ENCODE measurements at regions not wholly inside any gene's neighbourhood (a gene's known extent, or its start where the extent isn't known, plus 50 kb on each side); places are given as distances from the start of the nearest gene placed in this dataset.

DNA sequence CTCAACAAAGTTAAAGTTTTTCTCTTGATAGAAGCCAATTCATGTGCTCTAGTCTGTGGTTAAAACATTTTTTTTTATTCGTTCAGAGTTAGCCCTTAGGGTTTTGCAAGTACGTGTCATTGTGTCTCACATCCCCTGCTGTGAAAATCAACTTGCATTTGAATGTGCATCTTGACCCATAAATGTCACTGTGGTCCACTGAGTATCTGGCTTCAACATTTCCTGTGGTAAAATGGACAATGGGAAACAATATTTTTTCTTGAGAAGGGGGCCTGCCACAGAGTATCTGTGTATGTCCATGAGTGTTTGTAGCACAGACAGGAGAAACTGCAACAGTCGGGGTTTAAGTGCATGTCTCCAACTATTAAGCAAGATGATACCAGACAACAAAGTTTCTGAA is 554.8 kb upstream of the TENM3 start:
- H3K4me3 ChIP-seq (ENCODE audit: low read length): no peak overlapping the region
- DNase-seq (ENCODE audit: low read depth): no peak
- no peak for TF ChIP-seq CTCF (conservative IDR thresholded peaks at IDR 0.05; ENCODE audit: low read depth, low read length)

DNA sequence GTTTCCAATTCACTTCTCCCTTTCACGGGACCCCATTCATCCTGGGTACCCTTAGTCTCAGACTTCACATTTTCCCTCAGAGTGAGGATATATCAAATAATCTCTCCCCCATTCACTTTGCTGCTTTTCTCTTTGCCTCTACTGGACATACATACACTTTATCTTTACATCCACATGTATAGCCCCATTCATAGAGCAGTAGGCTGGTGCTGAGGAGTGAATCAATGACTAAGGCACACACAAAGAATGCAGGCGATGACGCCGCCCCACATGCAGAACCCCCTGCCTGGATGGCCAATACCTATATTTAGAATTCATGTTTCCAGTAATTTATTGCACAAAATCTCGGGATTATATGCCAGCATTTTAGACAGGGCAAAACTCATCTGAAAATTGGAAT is 554.3 kb upstream of the TENM3 start:
- no peak for DNase-seq (ENCODE audit: low read depth)
- no peak for TF ChIP-seq CTCF (conservative IDR thresholded peaks at IDR 0.05; ENCODE audit: low read depth, low read length)
- no peak overlapping the region for H3K4me3 ChIP-seq (ENCODE audit: low read length)

- H3K4me3 ChIP-seq (ENCODE audit: low read length): no peak overlapping the region
- no peak for TF ChIP-seq CTCF (conservative IDR thresholded peaks at IDR 0.05; ENCODE audit: low read depth, low read length)
- no peak for DNase-seq (ENCODE audit: low read depth)
Measured at GRCh38 chr4:181690498-181690897, 552.7 kb upstream of the TENM3 start.

GRCh38 chr4:181692965-181693364 is 550.2 kb upstream of the TENM3 start:
- no peak for TF ChIP-seq CTCF (conservative IDR thresholded peaks at IDR 0.05; ENCODE audit: low read depth, low read length)
- DNase-seq (ENCODE audit: low read depth): no peak
- no peak overlapping the region for H3K4me3 ChIP-seq (ENCODE audit: low read length)

- no peak overlapping the region for H3K4me3 ChIP-seq (ENCODE audit: low read length)
- TF ChIP-seq CTCF (conservative IDR thresholded peaks at IDR 0.05; ENCODE audit: low read depth, low read length): no peak
Measured at GRCh38 chr4:181693517-181693916, 549.7 kb upstream of the TENM3 start.

DNA sequence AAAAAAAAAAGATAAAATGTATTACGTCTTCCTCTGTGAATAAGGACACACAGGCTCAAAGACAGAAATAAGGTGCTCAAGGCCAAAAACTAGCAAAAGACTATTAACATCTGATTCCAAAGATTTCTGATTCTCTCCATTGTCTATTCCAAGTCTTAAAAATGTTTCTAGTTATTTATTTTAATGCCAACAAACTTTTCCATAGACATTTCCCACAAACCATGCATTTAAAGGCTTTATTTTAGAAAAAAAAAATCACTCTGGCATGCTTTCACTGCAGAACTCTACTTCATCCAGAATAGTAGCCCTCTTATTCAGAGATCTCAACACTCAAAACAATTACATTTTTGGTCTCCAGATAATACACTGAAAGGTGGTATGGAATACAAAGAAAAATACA is 545.0 kb upstream of the TENM3 start:
- no peak overlapping the region for H3K4me3 ChIP-seq (ENCODE audit: low read length)
- no peak for DNase-seq (ENCODE audit: low read depth)
- no peak for TF ChIP-seq CTCF (conservative IDR thresholded peaks at IDR 0.05; ENCODE audit: low read depth, low read length)

More at GRCh38 chr4:181693517-181693916, 549.7 kb upstream of the TENM3 start:
- DNase-seq (ENCODE audit: low read depth): no peak

GRCh38 chr4:181701214-181701613 is 542.0 kb upstream of the TENM3 start:
- DNase-seq (ENCODE audit: low read depth): no peak
- no peak overlapping the region for H3K4me3 ChIP-seq (ENCODE audit: low read length)
- no peak for TF ChIP-seq CTCF (conservative IDR thresholded peaks at IDR 0.05; ENCODE audit: low read depth, low read length)

Data from retinal pigment epithelial cell (primary cell).